Neuronal stem cell (in vitro differentiated cells): ENCODE measurements at regions not wholly inside any gene's neighbourhood (a gene's known extent, or its start where the extent isn't known, plus 50 kb on each side); places are given as distances from the start of the nearest gene placed in this dataset.

Source experiments
- DNase-seq: peaks from one replicate; pipeline ENCODE4 v3.0.0-alpha.2; 2013; ENCODE audit warnings: low spot score
- H2AFZ ChIP-seq: one replicate; pipeline ENCODE4 v1.6.1; 2013; ENCODE audit warnings: mild to moderate bottlenecking, low read length, inconsistent platforms
- H2AK5ac ChIP-seq: 2 replicates; pipeline ENCODE4 v1.6.1; 2013; ENCODE audit warnings: low read depth, mild to moderate bottlenecking, inconsistent platforms, low read length, moderate library complexity, mixed read lengths
- H2BK120ac ChIP-seq: 2 replicates; pipeline ENCODE4 v1.6.1; 2013; ENCODE audit warnings: low read depth, mild to moderate bottlenecking, inconsistent platforms, low read length, moderate library complexity, mixed read lengths
- H2BK12ac ChIP-seq: one replicate; pipeline ENCODE4 v1.6.1; 2013; ENCODE audit warnings: low read length, inconsistent platforms
- H2BK15ac ChIP-seq: 2 replicates; pipeline ENCODE4 v1.6.1; 2013; ENCODE audit warnings: mild to moderate bottlenecking, low read length, inconsistent platforms, mixed read lengths
- H2BK5ac ChIP-seq: one replicate; pipeline ENCODE4 v1.6.1; 2013; ENCODE audit warnings: inconsistent platforms, mild to moderate bottlenecking, low read length, moderate library complexity
- H3K14ac ChIP-seq: one replicate; pipeline ENCODE4 v1.6.1; 2013; ENCODE audit warnings: low read length, inconsistent platforms
- H3K18ac ChIP-seq: 2 replicates; pipeline ENCODE4 v1.6.1; 2013; ENCODE audit warnings: low read length, inconsistent platforms
- H3K23ac ChIP-seq: 2 replicates; pipeline ENCODE4 v1.6.1; 2013; ENCODE audit warnings: low read depth, mild to moderate bottlenecking, mixed read lengths, low read length, inconsistent platforms; ENCODE audit not compliant: poor library complexity
- H3K27ac ChIP-seq: replicated peaks from 3 replicates; pipeline ENCODE4 v1.5.1; 2013; ENCODE audit warnings: low read length, inconsistent platforms
- H3K27me3 ChIP-seq, 3 experiments: 2 replicates each; pipeline ENCODE4 v1.6.1; 2013; ENCODE audit warnings: low read length in 3 of 3, mild to moderate bottlenecking in 2 of 3, inconsistent platforms in 1 of 3, low read depth in 1 of 3, mixed read lengths in 1 of 3, moderate library complexity in 1 of 3; ENCODE audit not compliant: control insufficient read depth in 3 of 3, insufficient read depth in 3 of 3
- H3K36me3 ChIP-seq, 2 donors: replicated peaks in 1 of 2; 2 replicates each; pipeline ENCODE4 v1.6.1; 2013; ENCODE audit warnings: low read length in 2 of 2; ENCODE audit not compliant: control insufficient read depth in 2 of 2, insufficient read depth in 2 of 2
- H3K4ac ChIP-seq: 2 replicates; pipeline ENCODE4 v1.6.1; 2013; ENCODE audit warnings: inconsistent platforms, mild to moderate bottlenecking, low read length, moderate library complexity
- H3K4me1 ChIP-seq, 2 donors: 1 replicate in 1 of 2; 2 replicates in 1 of 2; pipeline ENCODE4 v1.6.1; 2013; ENCODE audit warnings: low read length in 2 of 2, low read depth in 1 of 2; ENCODE audit not compliant: control insufficient read depth in 2 of 2, insufficient read depth in 1 of 2
- H3K4me2 ChIP-seq: one replicate; pipeline ENCODE4 v1.6.1; 2013; ENCODE audit warnings: mild to moderate bottlenecking, low read length, inconsistent platforms; ENCODE audit not compliant: insufficient read depth, poor library complexity, severe bottlenecking
- H3K4me3 ChIP-seq, 2 donors: 2 replicates each; pipeline ENCODE4 v1.5.1; 2013; ENCODE audit warnings: low read length in 2 of 2, mild to moderate bottlenecking in 2 of 2, inconsistent platforms in 1 of 2, moderate library complexity in 1 of 2
- H3K79me1 ChIP-seq: one replicate; pipeline ENCODE4 v1.6.1; 2013; ENCODE audit warnings: low read depth, mild to moderate bottlenecking, inconsistent platforms, low read length, moderate library complexity
- H3K9ac ChIP-seq: one replicate; pipeline ENCODE4 v1.6.1; 2013; ENCODE audit warnings: mild to moderate bottlenecking, low read depth, low read length, inconsistent platforms; ENCODE audit not compliant: poor library complexity
- H3K9me3 ChIP-seq, 2 donors: replicated peaks in 1 of 2; 2 replicates each; pipeline versions ENCODE3 to v1.6.1; 2013; ENCODE audit warnings: low read length in 2 of 2, mild to moderate bottlenecking in 2 of 2, inconsistent platforms in 1 of 2, low read depth in 1 of 2, mixed read lengths in 1 of 2, moderate library complexity in 1 of 2; ENCODE audit not compliant: control insufficient read depth in 2 of 2, insufficient read depth in 1 of 2
- H4K8ac ChIP-seq: one replicate; pipeline ENCODE4 v1.6.1; 2013; ENCODE audit warnings: low read depth, mild to moderate bottlenecking, inconsistent platforms, low read length, moderate library complexity
- H4K91ac ChIP-seq: one replicate; pipeline ENCODE4 v1.6.1; 2013; ENCODE audit warnings: low read length, low read depth, mild to moderate bottlenecking, inconsistent platforms; ENCODE audit not compliant: poor library complexity
- WGBS, 2 donors: extraction: QIAGEN DNeasy Blood & Tissue Kit; methylation state at CpG; one replicate each; pipeline ENCODE4 v1.1.7; 2013; ENCODE audit warnings: missing lambda C conversion rate in 2 of 2, mixed read lengths in 1 of 2; ENCODE audit not compliant: insufficient read length in 2 of 2, insufficient replicate concordance in 1 of 2; ENCODE audit errors: extremely low coverage in 2 of 2; 5-methylcytosine and 5-hydroxymethylcytosine counted together

- Histone ChIP-seq H3K14ac (no peak overlapping the region), H4K91ac (no peak overlapping the region), H3K27me3 (no peaks in the 10 kb centered on the region), H3K4me2 (no peak overlapping the region), H2AFZ (no peak overlapping the region), H2BK5ac (no peak overlapping the region), H3K79me1 (no peaks in the 10 kb centered on the region), H3K27ac (no peak overlapping the region), H3K23ac (no peak overlapping the region), H3K4ac (no peak overlapping the region), H3K18ac (no peak overlapping the region), H3K36me3 (no peaks in the 10 kb centered on the region), H2AK5ac (no peak overlapping the region), H3K4me1 (peaks cover 0 to 2% of the 10 kb centered on the region in 2 donors), H4K8ac (no peak overlapping the region), H2BK12ac (no peak overlapping the region), H2BK120ac (no peak overlapping the region), H3K4me3 (no peak overlapping the region), H3K9me3 (peaks cover 0 to 2% of the 10 kb centered on the region in 2 donors), H3K9ac (no peak overlapping the region), H2BK15ac (no peak overlapping the region)
- WGBS, 2 donors = no CpG with 5 or more reads among the region's 5 CpGs
- DNase-seq = no peak
These were observed 717.3 kb downstream of the MATN1 start for GRCh38 chr1:30005972-30006619.

GRCh38 chr1:30001732-30002039 lies 721.7 kb downstream of the MATN1 start:
- H2BK120ac ChIP-seq = no peak overlapping the region
- no peaks in the 10 kb centered on the region for H3K36me3 ChIP-seq

GRCh38 chr1:30001011-30001731 lies 722.2 kb downstream of the MATN1 start:
- H3K4me2 ChIP-seq = no peak overlapping the region
- H2AK5ac ChIP-seq = peak overlapping the region; percentile 28
- H3K27me3 ChIP-seq = no peaks in the 10 kb centered on the region
- WGBS, 2 donors = no CpG with 5 or more reads among the region's 15 CpGs
- no peak overlapping the region for H2BK120ac ChIP-seq
- H4K91ac ChIP-seq = peak overlapping the region; percentile 30
- no peaks in the 10 kb centered on the region for H3K36me3 ChIP-seq
- H3K4ac ChIP-seq = peak overlapping the region; percentile 41
- peak overlapping the region; percentile 76 for H3K18ac ChIP-seq
- no peak overlapping the region for H2BK12ac ChIP-seq
- no peak overlapping the region for H3K9ac ChIP-seq
- H3K4me1 ChIP-seq = peaks cover 0 to 2% of the 10 kb centered on the region in 2 donors
- H3K27ac ChIP-seq = no peak overlapping the region
- H3K9me3 ChIP-seq = peaks cover 0 to 2% of the 10 kb centered on the region in 2 donors
- peak overlapping the region; percentile 85 for H3K23ac ChIP-seq
- no peak for DNase-seq
- H2AFZ ChIP-seq = no peak overlapping the region
- peak overlapping the region; percentile 75 for H2BK15ac ChIP-seq
- peak overlapping the region; percentile 82 for H2BK5ac ChIP-seq
- no peak overlapping the region for H3K14ac ChIP-seq
- no peak overlapping the region for H3K4me3 ChIP-seq
- H3K79me1 ChIP-seq = no peaks in the 10 kb centered on the region
- H4K8ac ChIP-seq = no peak overlapping the region

More at GRCh38 chr1:30001732-30002039, 721.7 kb downstream of the MATN1 start:
- peak overlapping the region; percentile 30 for H4K91ac ChIP-seq
- peaks cover 0 to 2% of the 10 kb centered on the region in 2 donors for H3K4me1 ChIP-seq
- H2AK5ac ChIP-seq = peak overlapping the region; percentile 28
- H2BK5ac ChIP-seq = peak overlapping the region; percentile 82
- H3K27me3 ChIP-seq = no peaks in the 10 kb centered on the region
- peak overlapping the region; percentile 76 for H3K18ac ChIP-seq
- peak overlapping the region; percentile 85 for H3K23ac ChIP-seq
- H3K9me3 ChIP-seq = peaks cover 0 to 2% of the 10 kb centered on the region in 2 donors
- no peak overlapping the region for H3K4me2 ChIP-seq
- no CpG with 5 or more reads among the region's 5 CpGs for WGBS, 2 donors
- H3K9ac ChIP-seq = no peak overlapping the region
- H2BK15ac ChIP-seq = peak overlapping the region; percentile 75
- peak overlapping the region; percentile 58 for H2BK12ac ChIP-seq
- no peak overlapping the region for H3K14ac ChIP-seq
- no peak overlapping the region for H3K27ac ChIP-seq
- peak overlapping the region; percentile 41 for H3K4ac ChIP-seq
- no peak overlapping the region for H4K8ac ChIP-seq
- DNase-seq = no peak
- no peak overlapping the region for H3K4me3 ChIP-seq
- H3K79me1 ChIP-seq = no peaks in the 10 kb centered on the region
- no peak overlapping the region for H2AFZ ChIP-seq

GRCh38 chr1:30000266-30000665 lies 723.1 kb downstream of the MATN1 start:
- Histone ChIP-seq H3K14ac (no peak overlapping the region), H2AFZ (no peak overlapping the region), H3K4me1 (peaks cover 0 to 2% of the 10 kb centered on the region in 2 donors), H3K23ac (no peak overlapping the region), H4K8ac (no peak overlapping the region), H3K9me3 (peaks cover 0 to 2% of the 10 kb centered on the region in 2 donors), H4K91ac (no peak overlapping the region), H3K79me1 (no peaks in the 10 kb centered on the region), H3K18ac (no peak overlapping the region), H2BK15ac (no peak overlapping the region), H2AK5ac (no peak overlapping the region), H3K27me3 (no peaks in the 10 kb centered on the region), H2BK5ac (no peak overlapping the region), H2BK12ac (no peak overlapping the region), H3K4me2 (no peak overlapping the region), H3K4ac (no peak overlapping the region), H3K9ac (no peak overlapping the region), H3K27ac (no peak overlapping the region), H3K36me3 (no peaks in the 10 kb centered on the region), H2BK120ac (no peak overlapping the region), H3K4me3 (no peak overlapping the region)
- no CpG with 5 or more reads among the region's 7 CpGs for WGBS, 2 donors
- DNase-seq = no peak
